H1 (cell line): ENCODE measurements at regions not wholly inside any gene's neighbourhood (a gene's known extent, or its start where the extent isn't known, plus 50 kb on each side); places are given as distances from the start of the nearest gene placed in this dataset.

Source experiments
- CTCF ChIA-PET: fragments of 300-600 bp; sonication (Branson Sonifier 250); formaldehyde crosslinking; loops from one replicate; lab custom pipeline; 2021; ENCODE audit not compliant: partially characterized antibody; lab: Charles Lee
- POLR2A ChIA-PET: fragments of 300-600 bp; sonication (Branson Sonifier 250); formaldehyde crosslinking; loops from one replicate; lab custom pipeline; 2021; ENCODE audit warnings: inconsistent platforms; ENCODE audit not compliant: partially characterized antibody; lab: Charles Lee
- DNase-seq, 2 experiments: peaks; one replicate each; pipeline versions ENCODE4 v3.0.0 to v3.0.0-alpha.2; 2010 to 2022; ENCODE audit warnings: low spot score in 2 of 2, low read depth in 1 of 2, mixed read lengths in 1 of 2
- FAIRE-seq: peaks from 2 replicates; lab custom pipeline; 2011; peaks lifted over from hg19 to GRCh38; lab: Jason Lieb, UNC
- H2AFZ ChIP-seq: 2 replicates; pipeline ENCODE4 v1.8.1; 2012; ENCODE audit warnings: low read length, inconsistent platforms
- H2AK5ac ChIP-seq: 2 replicates; pipeline ENCODE4 v1.6.1; 2013; ENCODE audit warnings: low read depth, low read length
- H2BK120ac ChIP-seq: replicated peaks from 2 replicates; pipeline ENCODE3; 2013; ENCODE audit warnings: low read depth, low read length, inconsistent platforms
- H2BK12ac ChIP-seq: 2 replicates; pipeline ENCODE4 v1.6.1; 2013; ENCODE audit warnings: low read depth, low read length
- H2BK15ac ChIP-seq: 2 replicates; pipeline ENCODE4 v1.6.1; 2013; ENCODE audit warnings: low read length
- H2BK20ac ChIP-seq: 2 replicates; pipeline ENCODE4 v1.6.1; 2013; ENCODE audit warnings: low read length
- H2BK5ac ChIP-seq: 2 replicates; pipeline ENCODE4 v1.6.1; 2013; ENCODE audit warnings: low read depth, low read length
- H3K14ac ChIP-seq: 2 replicates; pipeline ENCODE4 v1.6.1; 2013; ENCODE audit warnings: inconsistent platforms; ENCODE audit not compliant: insufficient read length
- H3K18ac ChIP-seq: 2 replicates; pipeline ENCODE4 v1.6.1; 2013; ENCODE audit warnings: low read length; ENCODE audit errors: extremely low read depth
- H3K23ac ChIP-seq: 2 replicates; pipeline ENCODE4 v1.6.1; 2013; ENCODE audit warnings: inconsistent platforms; ENCODE audit not compliant: insufficient read length
- H3K23me2 ChIP-seq: 2 replicates; pipeline ENCODE4 v1.6.1; 2013; ENCODE audit warnings: low read depth, low read length
- H3K27ac ChIP-seq: 2 replicates; pipeline ENCODE4 v1.6.1; 2011; ENCODE audit warnings: low read depth, low read length, inconsistent platforms
- H3K27me3 ChIP-seq, 4 experiments: replicated peaks in 1 of 4; 1 replicate in 1 of 4; 2 replicates in 3 of 4; pipeline versions ENCODE4 v1.6.1 to v1.8.1; 2011 to 2013; ENCODE audit warnings: low read length in 3 of 4, mild to moderate bottlenecking in 3 of 4, inconsistent platforms in 2 of 4, mixed read lengths in 2 of 4, moderate library complexity in 1 of 4; ENCODE audit not compliant: control insufficient read depth in 3 of 4, insufficient read depth in 3 of 4; ENCODE audit errors: extremely low read depth in 1 of 4
- H3K36me3 ChIP-seq, 4 experiments: 2 replicates each; pipeline versions ENCODE4 v1.6.1 to v1.8.1; 2011 to 2013; ENCODE audit warnings: mild to moderate bottlenecking in 4 of 4, low read length in 3 of 4, moderate library complexity in 2 of 4, control low read depth in 1 of 4, inconsistent platforms in 1 of 4; ENCODE audit not compliant: insufficient read depth in 4 of 4, control insufficient read depth in 2 of 4
- H3K4ac ChIP-seq: replicated peaks from 2 replicates; pipeline ENCODE3; 2013; ENCODE audit warnings: low read length, low read depth, mixed read lengths, inconsistent platforms; ENCODE audit not compliant: insufficient read length
- H3K4me1 ChIP-seq, 4 experiments: replicated peaks in 1 of 4; 1 replicate in 1 of 4; 2 replicates in 3 of 4; pipeline versions ENCODE4 v1.6.1 to v1.8.1; 2011 to 2013; ENCODE audit warnings: low read length in 3 of 4, inconsistent platforms in 2 of 4, mixed read lengths in 1 of 4; ENCODE audit not compliant: insufficient read depth in 4 of 4, control insufficient read depth in 3 of 4
- H3K4me2 ChIP-seq, 2 experiments: 2 replicates each; pipeline versions ENCODE4 v1.6.1 to v1.8.1; 2011 to 2013; ENCODE audit warnings: low read depth in 2 of 2, low read length in 2 of 2, control low read depth in 1 of 2, inconsistent platforms in 1 of 2, mild to moderate bottlenecking in 1 of 2; ENCODE audit not compliant: insufficient read depth in 1 of 2
- H3K4me3 ChIP-seq, 4 experiments: fragments of 200-600, 300-600 bp in 1 of 4; sonication (generic), shearing (Covaris generic), sonication (Bioruptor Twin) in 1 of 4; 2 replicates each; pipeline versions ENCODE4 v1.5.1 to v1.8.1; 2011 to 2016; ENCODE audit warnings: low read length in 4 of 4, low read depth in 3 of 4, control low read depth in 2 of 4, inconsistent platforms in 2 of 4, mild to moderate bottlenecking in 2 of 4, mixed read lengths in 1 of 4, moderate library complexity in 1 of 4; ENCODE audit not compliant: insufficient read depth in 2 of 4; ENCODE audit errors: extremely low read depth in 1 of 4
- H3K56ac ChIP-seq: replicated peaks from 2 replicates; pipeline ENCODE3; 2013; ENCODE audit warnings: low read depth, mild to moderate bottlenecking, mixed read lengths, low read length, inconsistent platforms; ENCODE audit not compliant: insufficient read length
- H3K79me1 ChIP-seq: 2 replicates; pipeline ENCODE4 v1.6.1; 2013; ENCODE audit warnings: low read depth, low read length, control low read depth
- H3K79me2 ChIP-seq, 2 experiments: 2 replicates each; pipeline versions ENCODE4 v1.6.1 to v1.8.1; 2012 to 2013; ENCODE audit warnings: low read length in 2 of 2, mild to moderate bottlenecking in 2 of 2, inconsistent platforms in 1 of 2; ENCODE audit not compliant: insufficient read depth in 2 of 2, control insufficient read depth in 1 of 2
- H3K9ac ChIP-seq, 4 experiments: replicated peaks in 1 of 4; 1 replicate in 1 of 4; 2 replicates in 3 of 4; pipeline versions ENCODE4 v1.6.1 to v1.8.1; 2011 to 2013; ENCODE audit warnings: low read depth in 3 of 4, low read length in 3 of 4, control low read depth in 2 of 4, mild to moderate bottlenecking in 2 of 4, moderate library complexity in 2 of 4, inconsistent platforms in 1 of 4; ENCODE audit errors: extremely low read depth in 1 of 4
- H3K9me3 ChIP-seq, 2 experiments: 2 replicates each; pipeline versions ENCODE4 v1.6.1 to v1.8.1; 2012 to 2013; ENCODE audit warnings: mild to moderate bottlenecking in 2 of 2, moderate library complexity in 2 of 2, control low read depth in 1 of 2, inconsistent platforms in 1 of 2, low read depth in 1 of 2, low read length in 1 of 2, mixed read lengths in 1 of 2; ENCODE audit not compliant: insufficient read depth in 2 of 2
- H4K20me1 ChIP-seq, 2 experiments: replicated peaks in 1 of 2; 2 replicates each; pipeline versions ENCODE3 to v1.8.1; 2011 to 2013; ENCODE audit warnings: inconsistent platforms in 2 of 2, low read length in 2 of 2, mild to moderate bottlenecking in 1 of 2; ENCODE audit not compliant: insufficient read depth in 2 of 2, control insufficient read depth in 1 of 2
- H4K5ac ChIP-seq: 2 replicates; pipeline ENCODE4 v1.6.1; 2013; ENCODE audit warnings: low read length, low read depth, mixed read lengths, inconsistent platforms; ENCODE audit not compliant: insufficient read length
- H4K8ac ChIP-seq: 2 replicates; pipeline ENCODE4 v1.8.0; 2013; ENCODE audit warnings: mild to moderate bottlenecking, moderate library complexity, low read length, inconsistent platforms; ENCODE audit not compliant: insufficient read depth; ENCODE audit errors: extremely low read depth
- H4K91ac ChIP-seq: replicated peaks from 2 replicates; pipeline ENCODE3; 2013; ENCODE audit warnings: low read length, mixed read lengths, inconsistent platforms; ENCODE audit not compliant: insufficient read length
- ATF3 ChIP-seq: IDR thresholded peaks from 2 replicates; pipeline ENCODE4 v1.6.1; 2011; ENCODE audit warnings: low read depth, mild to moderate bottlenecking, low read length; ENCODE audit not compliant: insufficient read depth
- BCL11A ChIP-seq, 2 experiments: IDR thresholded peaks; one replicate each; pipeline ENCODE4 v1.6.1; 2011; ENCODE audit warnings: low read depth in 2 of 2, low read length in 2 of 2, mild to moderate bottlenecking in 2 of 2
- BRCA1 ChIP-seq: IDR thresholded peaks from 2 replicates; pipeline ENCODE4 v1.6.1; 2012; ENCODE audit warnings: low read depth, low read length, improper control_type of control experiment
- CBX5 ChIP-seq: fragments of 300-800, 300-1000 bp; sonication (generic); IDR thresholded peaks from 2 replicates; pipeline ENCODE4 v1.7.1; 2016; ENCODE audit warnings: antibody characterized with exemption, low read length, low read depth
- CEBPB ChIP-seq: IDR thresholded peaks from 2 replicates; pipeline ENCODE4 v1.6.1; 2012; ENCODE audit warnings: low read depth, low read length
- MAFK ChIP-seq: IDR thresholded peaks from 2 replicates; pipeline ENCODE4 v1.6.1; 2012; ENCODE audit warnings: low read depth, mild to moderate bottlenecking, improper control_type of control experiment, low read length
- NANOG ChIP-seq: IDR thresholded peaks from 2 replicates; pipeline ENCODE4 v1.6.1; 2011; ENCODE audit warnings: low read length, low read depth, mild to moderate bottlenecking, inconsistent platforms; ENCODE audit not compliant: insufficient read depth, poor library complexity, severe bottlenecking
- NRF1 ChIP-seq: IDR thresholded peaks from 2 replicates; pipeline ENCODE4 v1.6.1; 2011; ENCODE audit warnings: mild to moderate bottlenecking, low read depth, low read length, improper control_type of control experiment
- POLR2A ChIP-seq, 2 experiments: IDR thresholded peaks; 1 replicate in 1 of 2; 2 replicates in 1 of 2; pipeline ENCODE4 v1.6.1; 2011; ENCODE audit warnings: low read depth in 2 of 2, low read length in 2 of 2, mild to moderate bottlenecking in 2 of 2; ENCODE audit errors: control extremely low read depth in 1 of 2
- POU5F1 ChIP-seq: IDR thresholded peaks from 2 replicates; pipeline ENCODE4 v1.6.1; 2011; ENCODE audit warnings: low read depth, mild to moderate bottlenecking, low read length, moderate library complexity
- SIRT6 ChIP-seq: IDR thresholded peaks from one replicate; pipeline ENCODE4 v1.7.1; 2012; ENCODE audit warnings: low read length, inconsistent platforms
- TAF7 ChIP-seq: optimal IDR thresholded peaks from 2 replicates; pipeline ENCODE3; 2011; ENCODE audit warnings: low read depth, mild to moderate bottlenecking, inconsistent platforms, low read length, moderate library complexity, borderline replicate concordance
- TEAD4 ChIP-seq: IDR thresholded peaks from 2 replicates; pipeline ENCODE4 v1.6.1; 2012; ENCODE audit warnings: low read depth, low read length, inconsistent platforms, mixed read lengths
- ZNF274 ChIP-seq: IDR thresholded peaks from 2 replicates; pipeline ENCODE4 v1.7.0; 2012; ENCODE audit warnings: low read length, borderline replicate concordance; ENCODE audit errors: extremely low read depth
- WGBS, 2 experiments: shearing (Covaris generic) in 1 of 2; methylation state at CpG; one replicate each; pipeline versions ENCODE4 v1.1.6 to v1.1.7; 2013 to 2015; ENCODE audit warnings: low lambda C conversion rate in 2 of 2, mixed read lengths in 2 of 2, inconsistent platforms in 1 of 2, low coverage in 1 of 2, missing lambda C conversion rate in 1 of 2; ENCODE audit not compliant: insufficient replicate concordance in 2 of 2, insufficient coverage in 1 of 2, insufficient read length in 1 of 2; ENCODE audit errors: extremely low coverage in 1 of 2, missing lambda C conversion rate in 1 of 2; 5-methylcytosine and 5-hydroxymethylcytosine counted together

- Histone ChIP-seq H2BK15ac (no peak overlapping the region), H2BK5ac (no peak overlapping the region; the same call in 1 of the 2 replicates), H4K8ac (no peak overlapping the region), H2AK5ac (no peak overlapping the region), H3K36me3 (no peaks in the 10 kb centered on the region), H3K18ac (no peak overlapping the region), H3K9me3 (no peaks in the 10 kb centered on the region), H3K79me2 (no peaks in the 10 kb centered on the region), H3K4me3 (no peak overlapping the region), H2BK12ac (0 out of 2 replicates have a peak overlapping the region, but pooled peaks have one; percentile 27), H4K20me1 (no peaks in the 10 kb centered on the region), H3K4me2 (no peak overlapping the region), H3K27ac (no peak overlapping the region), H3K23me2 (no peaks in the 10 kb centered on the region), H3K9ac (no peak overlapping the region), H4K91ac (no peak overlapping the region), H2BK20ac (no peak overlapping the region; the same call in 1 of the 2 replicates), H3K4me1 (0 out of 7 replicates have a peak, but pooled peaks cover 0 to 1% (median 0%) of the 10 kb centered on the region in 4 experiments), H4K5ac (no peak overlapping the region), H2AFZ (no peak overlapping the region), H3K14ac (no peak overlapping the region), H3K79me1 (no peaks in the 10 kb centered on the region), H2BK120ac (no peak overlapping the region), H3K4ac (no peak overlapping the region), H3K56ac (no peak overlapping the region), H3K27me3 (no peaks in the 10 kb centered on the region), H3K23ac (no peak overlapping the region)
- DNase-seq (peak in 1 of 2 experiments; percentile 35), FAIRE-seq (no peak)
- 75% methylated on average over 7 of the region's 7 CpGs; no CpG with 5 or more reads in 1 of the 2 experiments for WGBS, 2 experiments
- ChIA-PET CTCF (interaction anchor here (0.6 kb wide), 1 partner anchor 164 kb away, joined by 3 read pairs; no protein-coding TSS in a partner anchor), POLR2A (no interaction called here)
- TF ChIP-seq TEAD4 (no peak), NRF1 (no peak), ATF3 (no peak), CBX5 (no peak), CEBPB (no peak), TAF7 (no peak), ZNF274 (no peak), POU5F1 (no peak), NANOG (no peak), BRCA1 (no peak), SIRT6 (no peak), BCL11A (IDR thresholded peaks at IDR 0.05; ENCODE audit: low read depth in 2 of 2, low read length in 2 of 2) (no peak), MAFK (no peak), POLR2A (IDR thresholded peaks at IDR 0.05; ENCODE audit: control extremely low read depth in 1 of 2, low read depth in 2 of 2, low read length in 2 of 2) (no peak)
Observed at GRCh38 chr3:13716540-13717221, 163.2 kb downstream of the WNT7A start.
